HG03342 (cell line): ENCODE measurements at regions not wholly inside any gene's neighbourhood (a gene's known extent, or its start where the extent isn't known, plus 50 kb on each side); places are given as distances from the start of the nearest gene placed in this dataset.
"Not testable (repeated sequence)": the region's sequence is repeated elsewhere in the genome, so short reads cannot be mapped to it uniquely, and the experiment has no call there.

Source experiments
- ATAC-seq: cut with Tn5 transposase; IDR thresholded peaks from one replicate; pipeline ENCODE4 v1.9.1; 2021; ENCODE audit warnings: mild to moderate bottlenecking, moderate library complexity; ENCODE audit not compliant: unreplicated experiment

GRCh38 chr1:105272376-105272775, 1522.7 kb downstream of the AMY1C start:
- not testable (repeated sequence) for ATAC-seq

- no peak for ATAC-seq
Observed at GRCh38 chr1:105294838-105295237, 1545.1 kb downstream of the AMY1C start.

- no peak for ATAC-seq
Observed at GRCh38 chr1:105310063-105310462, 1560.4 kb downstream of the AMY1C start.

DNA sequence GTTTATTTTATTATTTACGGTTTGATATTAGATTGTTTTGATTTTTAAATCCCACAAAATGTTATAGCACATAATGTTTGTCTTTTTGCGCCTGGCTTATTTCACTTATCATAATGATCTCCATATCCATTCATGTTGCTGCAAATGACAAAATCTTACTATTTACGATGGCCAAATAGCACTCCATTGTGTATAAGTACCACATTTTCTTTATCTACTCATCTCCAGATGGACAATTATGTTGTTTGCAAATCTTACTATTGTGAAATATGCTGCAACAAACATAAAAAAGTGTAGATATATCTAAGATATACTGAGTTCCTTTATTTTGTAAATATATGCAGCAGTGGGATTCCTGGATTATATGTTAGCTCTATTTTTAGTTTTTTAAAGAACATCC, 1568.3 kb downstream of the AMY1C start:
- ATAC-seq: no peak

GRCh38 chr1:105326886-105327285, 1577.2 kb downstream of the AMY1C start:
- ATAC-seq: no peak

- no peak for ATAC-seq
Observed at GRCh38 chr1:105337420-105337819, 1587.7 kb downstream of the AMY1C start.

- no peak for ATAC-seq
Observed at GRCh38 chr1:105343317-105343716, 1593.6 kb downstream of the AMY1C start.

- ATAC-seq: no peak
Observed at GRCh38 chr1:105359457-105359856, 1609.8 kb downstream of the AMY1C start.

GRCh38 chr1:105362438-105362837, 1612.7 kb downstream of the AMY1C start:
- ATAC-seq: no peak

DNA sequence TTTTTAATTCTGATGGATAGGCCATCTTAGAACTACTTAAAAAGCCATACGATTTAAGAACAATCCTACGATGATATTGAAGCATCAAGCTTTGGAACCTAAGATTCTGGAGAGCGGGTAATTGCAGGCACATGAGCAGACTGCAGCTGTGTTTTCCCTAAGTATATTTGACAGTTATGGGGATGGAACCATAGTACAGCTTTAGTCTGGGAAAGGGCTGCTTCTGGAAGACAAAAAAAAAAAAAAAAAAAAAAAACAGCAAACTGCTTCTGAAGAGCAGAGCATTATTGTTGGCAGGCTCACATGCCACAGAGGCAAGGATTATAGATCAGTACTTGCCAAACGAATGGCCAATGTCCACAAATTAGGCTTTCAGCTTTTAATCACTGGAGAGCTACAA, 1618.7 kb downstream of the AMY1C start:
- ATAC-seq: no peak

- ATAC-seq: no peak
Observed at GRCh38 chr1:105373681-105374080, 1624.0 kb downstream of the AMY1C start.

DNA sequence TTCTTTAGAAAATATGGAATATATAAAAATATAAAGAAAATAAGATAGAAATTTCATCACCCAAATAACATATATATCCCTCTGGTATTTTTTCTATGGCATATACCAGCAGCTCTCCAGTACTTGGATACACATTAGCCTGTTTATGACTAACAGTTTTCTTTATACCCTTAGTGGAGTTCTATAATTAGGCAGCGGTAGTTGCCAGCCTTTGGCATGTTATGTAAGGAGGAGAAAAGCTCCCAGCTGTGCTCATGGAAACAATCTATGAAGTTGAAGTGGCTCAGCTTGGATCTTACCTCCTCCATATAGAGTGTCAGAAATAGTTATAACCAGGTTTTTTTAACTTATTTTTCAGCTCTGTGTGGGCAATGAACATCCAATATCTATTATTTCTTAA, 1636.8 kb downstream of the AMY1C start:
- ATAC-seq: no peak

DNA sequence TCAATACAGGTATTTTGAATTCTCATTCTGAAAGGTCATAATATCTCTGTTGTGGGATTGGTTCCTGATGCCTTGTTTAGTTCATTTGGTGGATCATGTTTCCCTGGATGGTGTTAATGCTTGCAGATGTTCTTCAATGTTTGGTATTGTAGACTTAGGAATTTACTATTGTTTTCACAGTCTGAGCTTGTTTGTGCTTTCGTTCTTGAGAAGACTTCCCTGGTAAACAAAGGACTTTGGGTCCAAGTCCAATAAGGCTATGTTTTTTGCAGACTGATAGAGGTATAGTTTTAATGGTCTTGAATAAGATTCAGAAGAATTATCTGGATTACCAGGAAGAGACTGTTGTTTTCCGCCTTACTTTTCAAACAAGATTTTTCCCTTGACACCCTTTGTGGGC, 1646.3 kb downstream of the AMY1C start:
- ATAC-seq: no peak

GRCh38 chr1:105398909-105399308, 1649.2 kb downstream of the AMY1C start:
- no peak for ATAC-seq

GRCh38 chr1:105399716-105400115, 1650.0 kb downstream of the AMY1C start:
- ATAC-seq: no peak

DNA sequence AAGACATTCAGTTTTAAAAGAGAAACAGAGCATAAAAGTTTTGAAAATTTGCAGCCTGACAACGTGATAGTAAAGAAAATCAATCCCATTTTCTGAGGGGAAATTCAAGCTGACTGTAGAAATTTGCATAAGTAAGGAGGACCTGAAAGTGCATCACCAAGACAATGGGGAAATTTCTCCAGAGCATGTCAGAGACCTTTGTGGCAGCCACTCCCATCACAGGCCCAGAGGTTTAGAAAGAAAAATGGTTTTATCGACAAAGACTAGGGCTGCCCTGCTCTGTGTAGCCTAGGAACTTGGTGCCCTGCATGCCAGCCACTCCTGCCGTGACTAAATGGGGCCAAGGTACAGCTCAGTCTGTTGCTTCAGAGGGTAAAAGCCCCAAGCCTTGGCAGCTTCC, 1640.2 kb upstream of the PRMT6 start:
- ATAC-seq: peak; percentile 47

DNA sequence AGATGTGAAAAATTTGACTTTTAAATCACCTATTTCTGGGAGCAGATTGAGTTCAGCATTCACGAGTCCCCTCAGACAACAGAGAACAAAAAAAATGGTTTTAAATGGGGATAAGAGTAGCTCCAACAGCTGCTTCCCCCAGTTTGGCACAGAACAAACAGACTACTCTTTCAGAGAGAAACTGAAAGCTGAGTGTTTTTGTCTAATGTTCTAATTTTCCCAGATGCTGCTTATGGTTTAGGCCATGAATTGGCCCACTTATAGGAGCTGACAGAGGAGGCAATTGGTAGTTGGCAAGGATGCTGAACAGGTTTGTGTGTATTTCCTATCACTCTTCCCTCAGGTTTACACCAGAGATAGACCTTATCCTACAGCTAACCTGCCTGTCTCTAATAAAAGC, 1637.4 kb upstream of the PRMT6 start:
- ATAC-seq: no peak

GRCh38 chr1:105427543-105427942, 1628.9 kb upstream of the PRMT6 start:
- no peak for ATAC-seq

DNA sequence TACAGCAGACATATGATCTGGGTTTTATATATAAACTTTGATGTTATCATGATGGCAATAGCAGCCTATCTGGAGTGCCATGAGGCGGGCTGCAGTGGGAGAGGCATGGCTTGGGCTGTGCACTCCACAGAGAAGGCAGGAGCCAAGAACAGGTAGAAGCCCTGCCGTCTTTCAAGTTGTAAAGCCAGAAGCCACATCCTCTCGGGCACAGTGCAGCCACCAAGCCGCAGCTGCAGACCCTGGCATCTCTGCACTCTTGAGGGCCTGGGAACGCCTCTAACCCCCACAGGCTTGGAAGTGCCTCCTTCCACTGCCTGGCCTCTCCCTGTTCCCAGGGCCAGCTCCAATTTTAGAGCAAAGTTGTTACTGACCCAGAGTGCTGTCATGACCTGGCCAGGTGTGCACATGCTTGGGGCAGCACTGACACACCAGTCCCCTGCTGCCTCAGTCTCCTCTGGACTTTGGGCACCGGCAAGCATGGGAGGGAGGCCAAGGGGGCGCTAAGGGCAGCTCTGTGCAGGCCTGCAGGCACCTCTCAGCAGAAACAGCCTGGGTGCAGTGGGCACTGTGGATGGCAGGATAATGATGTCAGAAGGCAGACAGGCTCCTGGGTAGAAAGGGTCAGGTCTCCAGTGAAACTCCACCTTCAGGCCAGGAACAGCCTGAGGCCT, 1619.8 kb upstream of the PRMT6 start:
- ATAC-seq: no peak

- no peak for ATAC-seq
Observed at GRCh38 chr1:105437847-105438246, 1618.6 kb upstream of the PRMT6 start.

DNA sequence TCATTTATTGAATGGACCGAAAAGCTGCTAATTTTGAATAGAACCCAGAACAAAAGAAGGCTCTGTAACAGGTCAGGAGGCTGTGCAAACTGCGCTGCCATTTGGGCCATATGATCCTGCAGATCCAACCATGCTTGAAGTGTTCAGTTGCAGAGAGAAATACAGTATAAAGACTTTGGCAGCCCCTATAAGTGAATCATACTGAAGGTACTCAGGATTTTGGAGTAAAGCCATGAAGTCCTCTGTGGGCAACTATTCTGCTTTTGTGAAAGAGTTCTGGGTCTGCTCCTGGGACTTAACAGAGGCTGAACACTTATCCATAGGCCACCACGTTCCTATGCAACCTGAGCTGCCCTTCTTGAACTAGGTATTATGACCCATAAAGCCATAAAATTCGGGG, 1613.6 kb upstream of the PRMT6 start:
- ATAC-seq: no peak

DNA sequence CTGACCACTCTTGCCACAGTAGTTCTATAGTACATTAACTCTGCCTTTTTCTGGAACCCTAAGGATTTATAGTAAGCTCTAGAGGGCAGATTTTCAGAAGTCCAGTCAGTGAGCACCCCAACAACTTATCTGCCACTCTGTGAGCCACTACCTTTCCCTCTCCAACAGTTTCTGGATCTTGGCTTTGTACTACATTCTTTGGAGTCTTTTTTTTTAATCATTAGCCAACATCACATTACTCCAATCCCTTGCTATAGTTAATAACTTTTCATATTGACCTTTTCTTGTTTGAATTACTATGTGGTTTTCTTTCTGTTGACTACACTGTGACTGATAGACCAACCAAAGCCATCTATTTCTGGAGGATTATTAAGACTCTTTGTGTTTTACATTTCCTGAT, 1596.7 kb upstream of the PRMT6 start:
- no peak for ATAC-seq

DNA sequence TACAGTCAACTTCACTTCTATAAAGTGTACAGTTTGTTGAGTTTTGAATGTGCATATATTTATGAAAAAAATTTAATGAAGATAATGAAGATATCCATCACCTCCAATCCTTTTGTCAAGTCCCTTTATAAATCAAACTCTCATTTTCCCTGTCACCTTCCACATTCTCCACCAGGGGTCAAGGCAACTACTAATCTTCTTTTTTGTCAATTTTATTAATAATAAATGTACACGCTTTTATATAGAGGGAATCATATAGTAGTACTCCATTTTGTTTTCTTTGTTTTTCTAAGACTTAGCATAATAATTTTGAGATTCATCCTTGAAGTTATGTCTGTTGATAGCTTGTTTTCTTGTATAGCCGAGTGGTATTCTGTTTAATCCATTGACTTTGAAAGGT, 1594.2 kb upstream of the PRMT6 start:
- no peak for ATAC-seq
